H9 (cell line): ENCODE measurements at regions not wholly inside any gene's neighbourhood (a gene's known extent, or its start where the extent isn't known, plus 50 kb on each side); places are given as distances from the start of the nearest gene placed in this dataset.

Experiments used
- DNase-seq: peaks from one replicate; pipeline ENCODE4 v3.0.0-alpha.2; 2017
- H2AFZ ChIP-seq: one replicate; pipeline ENCODE4 v1.6.1; 2013; ENCODE audit warnings: mild to moderate bottlenecking, low read length, control low read depth, moderate library complexity
- H2AK5ac ChIP-seq: 2 replicates; pipeline ENCODE4 v1.6.1; 2013; ENCODE audit warnings: low read length, control low read depth, mixed read lengths; ENCODE audit not compliant: insufficient read length
- H2BK120ac ChIP-seq: one replicate; pipeline ENCODE4 v1.6.1; 2013; ENCODE audit warnings: low read depth, mild to moderate bottlenecking, low read length, control low read depth, inconsistent platforms; ENCODE audit not compliant: poor library complexity, severe bottlenecking
- H2BK12ac ChIP-seq: 2 replicates; pipeline ENCODE4 v1.6.1; 2013; ENCODE audit warnings: low read length, control low read depth, mixed read lengths, low read depth; ENCODE audit not compliant: insufficient read length
- H2BK15ac ChIP-seq: 2 replicates; pipeline ENCODE4 v1.6.1; 2013; ENCODE audit warnings: low read depth, low read length, control low read depth
- H2BK20ac ChIP-seq: one replicate; pipeline ENCODE4 v1.6.1; 2013; ENCODE audit warnings: low read depth, mild to moderate bottlenecking, low read length, control low read depth, inconsistent platforms; ENCODE audit not compliant: poor library complexity, severe bottlenecking
- H2BK5ac ChIP-seq: 2 replicates; pipeline ENCODE4 v1.6.1; 2013; ENCODE audit warnings: low read length, control low read depth, mixed read lengths; ENCODE audit not compliant: insufficient read length
- H3K14ac ChIP-seq: 2 replicates; pipeline ENCODE4 v1.6.1; 2013; ENCODE audit warnings: low read length, control low read depth; ENCODE audit not compliant: insufficient read depth
- H3K18ac ChIP-seq: 2 replicates; pipeline ENCODE4 v1.6.1; 2013; ENCODE audit warnings: low read depth, mild to moderate bottlenecking, mixed read lengths, low read length, control low read depth; ENCODE audit not compliant: insufficient read length
- H3K23ac ChIP-seq: 2 replicates; pipeline ENCODE4 v1.6.1; 2013; ENCODE audit warnings: low read length, control low read depth, mixed read lengths, low read depth; ENCODE audit not compliant: insufficient read length
- H3K23me2 ChIP-seq: 2 replicates; pipeline ENCODE4 v1.6.1; 2013; ENCODE audit warnings: low read depth, mild to moderate bottlenecking, mixed read lengths, low read length, control low read depth; ENCODE audit not compliant: insufficient read length, poor library complexity, severe bottlenecking
- H3K27ac ChIP-seq: 2 replicates; pipeline ENCODE4 v1.5.1; 2013; ENCODE audit warnings: low read length, control low read depth, mixed read lengths, low read depth; ENCODE audit not compliant: insufficient read length
- H3K27me3 ChIP-seq: 2 replicates; pipeline ENCODE4 v1.6.1; 2013; ENCODE audit warnings: low read length, control low read depth, inconsistent platforms; ENCODE audit not compliant: insufficient read depth
- H3K4ac ChIP-seq: 2 replicates; pipeline ENCODE4 v1.6.1; 2013; ENCODE audit warnings: low read depth, mild to moderate bottlenecking, control low read depth, inconsistent platforms, low read length, moderate library complexity
- H3K4me1 ChIP-seq: 2 replicates; pipeline ENCODE4 v1.6.1; 2013; ENCODE audit warnings: low read length, control low read depth, inconsistent platforms; ENCODE audit not compliant: insufficient read depth
- H3K4me2 ChIP-seq: 2 replicates; pipeline ENCODE4 v1.6.1; 2013; ENCODE audit warnings: low read length, control low read depth, mixed read lengths; ENCODE audit not compliant: insufficient read length, insufficient read depth
- H3K56ac ChIP-seq: 2 replicates; pipeline ENCODE4 v1.6.1; 2013; ENCODE audit warnings: low read depth, mild to moderate bottlenecking, mixed read lengths, low read length, control low read depth; ENCODE audit not compliant: insufficient read length
- H3K79me1 ChIP-seq: 2 replicates; pipeline ENCODE4 v1.6.1; 2013; ENCODE audit warnings: low read depth, mild to moderate bottlenecking, moderate library complexity, low read length, control low read depth, inconsistent platforms; ENCODE audit not compliant: insufficient read depth, poor library complexity, severe bottlenecking
- H3K79me2 ChIP-seq: 2 replicates; pipeline ENCODE4 v1.6.1; 2013; ENCODE audit warnings: low read length, control low read depth, inconsistent platforms; ENCODE audit not compliant: insufficient read depth
- H3K9ac ChIP-seq: 2 replicates; pipeline ENCODE4 v1.6.1; 2013; ENCODE audit warnings: low read length, control low read depth, mixed read lengths; ENCODE audit not compliant: insufficient read length; ENCODE audit errors: extremely low read depth
- H3K9me3 ChIP-seq: one replicate; pipeline ENCODE4 v1.6.1; 2013; ENCODE audit warnings: low read depth, low read length, inconsistent platforms; ENCODE audit not compliant: control insufficient read depth
- H3T11ph ChIP-seq: one replicate; pipeline ENCODE4 v1.6.1; 2013; ENCODE audit warnings: mild to moderate bottlenecking, low read length, control low read depth, inconsistent platforms
- H4K20me1 ChIP-seq: one replicate; pipeline ENCODE4 v1.6.1; 2013; ENCODE audit not compliant: control insufficient read depth, insufficient read length, insufficient read depth
- H4K5ac ChIP-seq: 2 replicates; pipeline ENCODE4 v1.6.1; 2013; ENCODE audit warnings: low read depth, mild to moderate bottlenecking, mixed read lengths, low read length, control low read depth; ENCODE audit not compliant: insufficient read length
- H4K8ac ChIP-seq: replicated peaks from 2 replicates; pipeline ENCODE4 v1.6.1; 2013; ENCODE audit warnings: low read length, control low read depth, mixed read lengths, low read depth; ENCODE audit not compliant: insufficient read length
- H4K91ac ChIP-seq: 2 replicates; pipeline ENCODE4 v1.6.1; 2013; ENCODE audit warnings: low read depth, mild to moderate bottlenecking, moderate library complexity, mixed read lengths, low read length, control low read depth; ENCODE audit not compliant: insufficient read length
- H3K27ac Mint-ChIP-seq, 3 experiments: 2 replicates in 2 of 3; 3 replicates in 1 of 3; pipeline ENCODE4 v1.8.0; 2020 to 2021; ENCODE audit warnings: mixed read lengths in 3 of 3, mild to moderate bottlenecking in 1 of 3, moderate library complexity in 1 of 3
- H3K27me3 Mint-ChIP-seq: 2 replicates; pipeline ENCODE4 v1.8.0; 2021; ENCODE audit warnings: low read depth, mild to moderate bottlenecking, moderate library complexity, mixed read lengths
- H3K36me3 Mint-ChIP-seq, 3 experiments: 2 replicates in 2 of 3; 3 replicates in 1 of 3; pipeline ENCODE4 v1.8.0; 2020 to 2021; ENCODE audit warnings: low read depth in 3 of 3, mixed read lengths in 3 of 3; ENCODE audit not compliant: insufficient read depth in 1 of 3
- H3K4me1 Mint-ChIP-seq, 2 experiments: 2 replicates each; pipeline ENCODE4 v1.8.0; 2020; ENCODE audit warnings: mixed read lengths in 2 of 2
- H3K4me3 Mint-ChIP-seq, 2 experiments: 2 replicates in 1 of 2; 3 replicates in 1 of 2; pipeline ENCODE4 v1.8.0; 2020 to 2021; ENCODE audit warnings: mild to moderate bottlenecking in 2 of 2, mixed read lengths in 2 of 2, moderate library complexity in 1 of 2
- H3K9me3 Mint-ChIP-seq, 2 experiments: 2 replicates in 1 of 2; 3 replicates in 1 of 2; pipeline ENCODE4 v1.8.0; 2020; ENCODE audit warnings: mild to moderate bottlenecking in 2 of 2, mixed read lengths in 2 of 2, moderate library complexity in 1 of 2
- CTCF ChIP-seq: fragments of 200-600 bp; sonication (generic); conservative IDR thresholded peaks from 3 replicates; pipeline ENCODE4 v1.8.0; 2021; ENCODE audit warnings: antibody characterized with exemption, mild to moderate bottlenecking
- WGBS: extraction: QIAGEN DNeasy Blood & Tissue Kit; methylation state at CpG from one replicate; pipeline ENCODE4 v1.1.7; 2013; ENCODE audit warnings: missing lambda C conversion rate, low lambda C conversion rate, mixed read lengths; ENCODE audit not compliant: insufficient read length; ENCODE audit errors: extremely low coverage; 5-methylcytosine and 5-hydroxymethylcytosine counted together

GRCh38 chr7:119900996-119901672 is 371.8 kb upstream of the KCND2 start:
- no peaks in the 10 kb centered on the region for H3K4me1 ChIP-seq
- H4K8ac ChIP-seq: no peak overlapping the region
- no peaks in the 10 kb centered on the region for H3K79me1 ChIP-seq
- H3K4me2 ChIP-seq: no peak overlapping the region
- no peak overlapping the region for H4K5ac ChIP-seq
- no peak overlapping the region for H2AK5ac ChIP-seq
- H3K4me1 Mint-ChIP-seq: 0 out of 4 replicates have a peak, but pooled peaks cover 0 to 3% of the 10 kb centered on the region in 2 experiments
- H2BK5ac ChIP-seq: no peak overlapping the region
- no peak overlapping the region for H4K91ac ChIP-seq
- H2BK12ac ChIP-seq: no peak overlapping the region
- no peak overlapping the region for H2BK20ac ChIP-seq
- no peaks in the 10 kb centered on the region for H3K9me3 ChIP-seq
- DNase-seq: peak; percentile 35
- H3K14ac ChIP-seq: no peak overlapping the region
- H3K23ac ChIP-seq: no peak overlapping the region
- H3K9ac ChIP-seq: no peak overlapping the region
- H3K79me2 ChIP-seq: no peaks in the 10 kb centered on the region
- H3K27me3 ChIP-seq: no peaks in the 10 kb centered on the region
- H4K20me1 ChIP-seq: no peaks in the 10 kb centered on the region
- H3T11ph ChIP-seq: no peak overlapping the region
- no peak for TF ChIP-seq CTCF
- H3K4me3 Mint-ChIP-seq: no peak overlapping the region
- no peak overlapping the region for H3K4ac ChIP-seq
- no peak overlapping the region for H2BK15ac ChIP-seq
- no CpG with 5 or more reads among the region's 5 CpGs for WGBS
- H2AFZ ChIP-seq: no peak overlapping the region
- no peak overlapping the region for H3K56ac ChIP-seq
- no peak overlapping the region for H2BK120ac ChIP-seq
- H3K27ac Mint-ChIP-seq: peak overlapping the region in 1 of 3 experiments; percentile 34; a peak in 3 of 7 replicates
- H3K27me3 Mint-ChIP-seq: no peaks in the 10 kb centered on the region
- H3K9me3 Mint-ChIP-seq: peaks cover 0 to 3% of the 10 kb centered on the region in 2 experiments; a peak in 2 of 5 replicates
- no peak overlapping the region for H3K27ac ChIP-seq
- H3K36me3 Mint-ChIP-seq: no peaks in the 10 kb centered on the region; a peak in 2 of 7 replicates
- no peaks in the 10 kb centered on the region for H3K23me2 ChIP-seq
- H3K18ac ChIP-seq: no peak overlapping the region
